ENCODE measurements at regions not wholly inside any gene's neighbourhood (a gene's known extent, or its start where the extent isn't known, plus 50 kb on each side); places are given as distances from the start of the nearest gene placed in this dataset.

DNA sequence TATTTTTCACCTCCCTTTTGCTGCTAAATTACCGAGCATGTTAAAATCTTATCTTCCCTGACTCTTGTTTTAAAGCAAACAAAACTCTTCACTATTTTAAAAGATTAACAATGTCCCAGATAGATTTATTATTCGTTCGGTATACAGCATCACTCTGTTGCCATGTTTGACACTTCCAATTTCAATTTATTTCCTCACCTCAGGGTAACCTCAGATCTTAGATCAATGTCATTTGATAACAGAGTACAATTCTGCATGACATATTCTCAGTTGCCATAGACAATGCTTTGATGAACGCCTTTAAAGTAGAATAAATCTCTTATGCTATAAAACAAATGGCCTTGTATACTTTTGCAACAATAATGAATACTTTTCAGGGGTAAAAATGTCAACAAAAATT, 1078.1 kb upstream of the IGFBP7 start:
- TF ChIP-seq CTCF (conservative IDR thresholded peaks at IDR 0.05; ENCODE audit: low read length) (no peak), EZH2phosphoT487 (IDR thresholded peaks at IDR 0.05; ENCODE audit: borderline replicate concordance, low read depth, low read length) (no peak)
